ENCODE measurements at regions not wholly inside any gene's neighbourhood (a gene's known extent, or its start where the extent isn't known, plus 50 kb on each side); places are given as distances from the start of the nearest gene placed in this dataset.
"Not testable (repeated sequence)": the region's sequence is repeated elsewhere in the genome, so short reads cannot be mapped to it uniquely, and the experiment has no call there.

GRCh38 chr12:38120438-38120837 is 196.1 kb upstream of the ALG10B start (continued):
- TF ChIP-seq E2F1 (CRISPR knock-in tag; IDR thresholded peaks at IDR 0.05) = no peak
- no peak for TF ChIP-seq ZNF671 (CRISPR knock-in tag; IDR thresholded peaks at IDR 0.05)
- TF ChIP-seq ZNF263 (CRISPR knock-in tag; IDR thresholded peaks at IDR 0.05; ENCODE audit: low read depth) = no peak
- TF ChIP-seq, protein P1, sequence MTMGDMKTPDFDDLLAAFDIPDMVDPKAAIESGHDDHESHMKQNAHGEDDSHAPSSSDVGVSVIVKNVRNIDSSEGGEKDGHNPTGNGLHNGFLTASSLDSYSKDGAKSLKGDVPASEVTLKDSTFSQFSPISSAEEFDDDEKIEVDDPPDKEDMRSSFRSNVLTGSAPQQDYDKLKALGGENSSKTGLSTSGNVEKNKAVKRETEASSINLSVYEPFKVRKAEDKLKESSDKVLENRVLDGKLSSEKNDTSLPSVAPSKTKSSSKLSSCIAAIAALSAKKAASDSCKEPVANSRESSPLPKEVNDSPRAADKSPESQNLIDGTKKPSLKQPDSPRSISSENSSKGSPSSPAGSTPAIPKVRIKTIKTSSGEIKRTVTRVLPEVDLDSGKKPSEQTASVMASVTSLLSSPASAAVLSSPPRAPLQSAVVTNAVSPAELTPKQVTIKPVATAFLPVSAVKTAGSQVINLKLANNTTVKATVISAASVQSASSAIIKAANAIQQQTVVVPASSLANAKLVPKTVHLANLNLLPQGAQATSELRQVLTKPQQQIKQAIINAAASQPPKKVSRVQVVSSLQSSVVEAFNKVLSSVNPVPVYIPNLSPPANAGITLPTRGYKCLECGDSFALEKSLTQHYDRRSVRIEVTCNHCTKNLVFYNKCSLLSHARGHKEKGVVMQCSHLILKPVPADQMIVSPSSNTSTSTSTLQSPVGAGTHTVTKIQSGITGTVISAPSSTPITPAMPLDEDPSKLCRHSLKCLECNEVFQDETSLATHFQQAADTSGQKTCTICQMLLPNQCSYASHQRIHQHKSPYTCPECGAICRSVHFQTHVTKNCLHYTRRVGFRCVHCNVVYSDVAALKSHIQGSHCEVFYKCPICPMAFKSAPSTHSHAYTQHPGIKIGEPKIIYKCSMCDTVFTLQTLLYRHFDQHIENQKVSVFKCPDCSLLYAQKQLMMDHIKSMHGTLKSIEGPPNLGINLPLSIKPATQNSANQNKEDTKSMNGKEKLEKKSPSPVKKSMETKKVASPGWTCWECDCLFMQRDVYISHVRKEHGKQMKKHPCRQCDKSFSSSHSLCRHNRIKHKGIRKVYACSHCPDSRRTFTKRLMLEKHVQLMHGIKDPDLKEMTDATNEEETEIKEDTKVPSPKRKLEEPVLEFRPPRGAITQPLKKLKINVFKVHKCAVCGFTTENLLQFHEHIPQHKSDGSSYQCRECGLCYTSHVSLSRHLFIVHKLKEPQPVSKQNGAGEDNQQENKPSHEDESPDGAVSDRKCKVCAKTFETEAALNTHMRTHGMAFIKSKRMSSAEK (CRISPR knock-in tag; IDR thresholded peaks at IDR 0.05; ENCODE audit: borderline replicate concordance) = no peak
- no peak for TF ChIP-seq IRF2 (CRISPR knock-in tag; IDR thresholded peaks at IDR 0.05; ENCODE audit: borderline replicate concordance, low read depth)
- no peak for TF ChIP-seq ZNF232 (CRISPR knock-in tag; IDR thresholded peaks at IDR 0.05)
- no peak for TF ChIP-seq NR2C2 (CRISPR knock-in tag; IDR thresholded peaks at IDR 0.05)
- TF ChIP-seq, protein P2, sequence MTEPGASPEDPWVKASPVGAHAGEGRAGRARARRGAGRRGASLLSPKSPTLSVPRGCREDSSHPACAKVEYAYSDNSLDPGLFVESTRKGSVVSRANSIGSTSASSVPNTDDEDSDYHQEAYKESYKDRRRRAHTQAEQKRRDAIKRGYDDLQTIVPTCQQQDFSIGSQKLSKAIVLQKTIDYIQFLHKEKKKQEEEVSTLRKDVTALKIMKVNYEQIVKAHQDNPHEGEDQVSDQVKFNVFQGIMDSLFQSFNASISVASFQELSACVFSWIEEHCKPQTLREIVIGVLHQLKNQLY (CRISPR knock-in tag; IDR thresholded peaks at IDR 0.05) = no peak
- TF ChIP-seq ZNF121 (CRISPR knock-in tag; IDR thresholded peaks at IDR 0.05) = no peak
- no peak for TF ChIP-seq ELF4 (CRISPR knock-in tag; IDR thresholded peaks at IDR 0.05; ENCODE audit: low read depth)

- H3K9me3 Mint-ChIP-seq = peaks cover 83% of the 10 kb centered on the region
- DNase-seq (ENCODE audit: low spot score); H3K4me3 Mint-ChIP-seq; POLR2A ChIA-PET; H3K27ac Mint-ChIP-seq; CTCF ChIA-PET; H3K4me1 Mint-ChIP-seq; ATAC-seq; H3K27me3 Mint-ChIP-seq (ENCODE audit: low read depth): not testable (repeated sequence)
- peaks cover 78% of the 10 kb centered on the region for H3K36me3 Mint-ChIP-seq
Measured at GRCh38 chr12:38123028-38123427, 193.5 kb upstream of the ALG10B start.

- POLR2A ChIA-PET = no interaction called here
- H3K27ac Mint-ChIP-seq = no peak overlapping the region
- peaks cover under 1% of the 10 kb centered on the region for H3K27me3 Mint-ChIP-seq (ENCODE audit: low read depth)
- CTCF ChIA-PET = no interaction called here
- H3K9me3 Mint-ChIP-seq = peaks cover 80% of the 10 kb centered on the region
- TF ChIP-seq PRDM15 (CRISPR knock-in tag; IDR thresholded peaks at IDR 0.05) (no peak), TEAD1 (CRISPR knock-in tag; IDR thresholded peaks at IDR 0.05) (no peak)
- TF ChIP-seq, protein P3, sequence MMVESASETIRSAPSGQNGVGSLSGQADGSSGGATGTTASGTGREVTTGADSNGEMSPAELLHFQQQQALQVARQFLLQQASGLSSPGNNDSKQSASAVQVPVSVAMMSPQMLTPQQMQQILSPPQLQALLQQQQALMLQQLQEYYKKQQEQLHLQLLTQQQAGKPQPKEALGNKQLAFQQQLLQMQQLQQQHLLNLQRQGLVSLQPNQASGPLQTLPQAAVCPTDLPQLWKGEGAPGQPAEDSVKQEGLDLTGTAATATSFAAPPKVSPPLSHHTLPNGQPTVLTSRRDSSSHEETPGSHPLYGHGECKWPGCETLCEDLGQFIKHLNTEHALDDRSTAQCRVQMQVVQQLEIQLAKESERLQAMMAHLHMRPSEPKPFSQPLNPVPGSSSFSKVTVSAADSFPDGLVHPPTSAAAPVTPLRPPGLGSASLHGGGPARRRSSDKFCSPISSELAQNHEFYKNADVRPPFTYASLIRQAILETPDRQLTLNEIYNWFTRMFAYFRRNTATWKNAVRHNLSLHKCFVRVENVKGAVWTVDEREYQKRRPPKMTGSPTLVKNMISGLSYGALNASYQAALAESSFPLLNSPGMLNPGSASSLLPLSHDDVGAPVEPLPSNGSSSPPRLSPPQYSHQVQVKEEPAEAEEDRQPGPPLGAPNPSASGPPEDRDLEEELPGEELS (CRISPR knock-in tag; IDR thresholded peaks at IDR 0.05) = no peak
- no peak for ATAC-seq
- H3K4me1 Mint-ChIP-seq = no peaks in the 10 kb centered on the region
- DNase-seq (ENCODE audit: low spot score) = no peak
- no peak overlapping the region for H3K4me3 Mint-ChIP-seq
- peaks cover 75% of the 10 kb centered on the region for H3K36me3 Mint-ChIP-seq
Measured at GRCh38 chr12:38123566-38124246, 192.9 kb upstream of the ALG10B start.

Data from WTC11 (cell line).